ENCODE measurements at regions not wholly inside any gene's neighbourhood (a gene's known extent, or its start where the extent isn't known, plus 50 kb on each side); places are given as distances from the start of the nearest gene placed in this dataset.
A peak's percentile ranks its signal among the peaks of the same experiment; 100 is the strongest.

DNA sequence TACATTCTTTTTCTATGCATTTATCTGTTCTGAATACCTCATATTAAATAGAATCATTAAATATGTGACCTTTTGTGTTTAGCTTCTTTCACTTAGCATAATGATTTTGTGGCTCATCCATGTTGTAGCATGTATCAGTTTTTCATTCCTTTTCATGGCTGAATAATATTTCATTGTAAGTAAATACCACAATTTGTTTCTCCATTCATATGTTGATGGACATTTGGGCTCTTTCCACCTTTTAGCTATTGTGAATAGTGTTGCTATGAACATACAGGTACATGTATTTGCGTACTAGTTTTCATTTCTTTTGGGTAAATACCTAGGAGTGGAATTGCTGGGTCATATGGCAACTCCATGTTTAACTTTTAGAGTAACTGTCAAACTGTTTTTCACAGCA lies 85.1 kb downstream of the GNL3L start:
- no peaks in the 10 kb centered on the region for H3K4me1 ChIP-seq
- no peaks in the 10 kb centered on the region for H3K27me3 ChIP-seq
- H3K4me3 ChIP-seq, result no peak overlapping the region
- no peaks in the 10 kb centered on the region for H3K9me3 ChIP-seq
- no peak overlapping the region for H3K27ac ChIP-seq
- no peak for FAIRE-seq
- TF ChIP-seq, protein P1, sequence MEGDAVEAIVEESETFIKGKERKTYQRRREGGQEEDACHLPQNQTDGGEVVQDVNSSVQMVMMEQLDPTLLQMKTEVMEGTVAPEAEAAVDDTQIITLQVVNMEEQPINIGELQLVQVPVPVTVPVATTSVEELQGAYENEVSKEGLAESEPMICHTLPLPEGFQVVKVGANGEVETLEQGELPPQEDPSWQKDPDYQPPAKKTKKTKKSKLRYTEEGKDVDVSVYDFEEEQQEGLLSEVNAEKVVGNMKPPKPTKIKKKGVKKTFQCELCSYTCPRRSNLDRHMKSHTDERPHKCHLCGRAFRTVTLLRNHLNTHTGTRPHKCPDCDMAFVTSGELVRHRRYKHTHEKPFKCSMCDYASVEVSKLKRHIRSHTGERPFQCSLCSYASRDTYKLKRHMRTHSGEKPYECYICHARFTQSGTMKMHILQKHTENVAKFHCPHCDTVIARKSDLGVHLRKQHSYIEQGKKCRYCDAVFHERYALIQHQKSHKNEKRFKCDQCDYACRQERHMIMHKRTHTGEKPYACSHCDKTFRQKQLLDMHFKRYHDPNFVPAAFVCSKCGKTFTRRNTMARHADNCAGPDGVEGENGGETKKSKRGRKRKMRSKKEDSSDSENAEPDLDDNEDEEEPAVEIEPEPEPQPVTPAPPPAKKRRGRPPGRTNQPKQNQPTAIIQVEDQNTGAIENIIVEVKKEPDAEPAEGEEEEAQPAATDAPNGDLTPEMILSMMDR (IDR thresholded peaks at IDR 0.05), result no peak
- no peak for ATAC-seq
- intact Hi-C loops (cut with DNase I), result no loop called here
- H3K36me3 ChIP-seq, result no peaks in the 10 kb centered on the region
- DNase-seq, result no peak
- WGBS, 2 donors, result 90 to 97% methylated on average over 1 of the region's 1 CpG

DNA sequence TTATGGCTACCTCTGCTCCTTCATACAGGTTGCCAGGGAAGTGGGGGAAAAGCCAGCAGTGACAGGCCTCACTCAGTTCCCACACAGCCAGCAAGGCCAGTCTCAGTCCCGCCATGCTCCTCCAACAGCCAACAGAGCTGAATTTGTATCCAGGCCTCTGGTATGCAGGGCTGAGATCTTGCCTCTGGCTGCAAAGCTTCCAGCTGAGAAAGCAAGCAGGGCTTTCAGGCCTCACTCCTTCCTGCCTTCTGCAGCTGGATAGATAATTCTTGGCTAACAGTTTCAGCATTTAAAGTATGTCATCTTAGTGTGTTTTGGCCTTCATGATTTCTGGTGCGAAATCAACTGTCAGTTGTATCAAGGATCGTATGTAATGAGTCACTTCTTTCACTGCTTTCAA lies 103.6 kb downstream of the GNL3L start:
- Histone ChIP-seq H3K4me1 (no peaks in the 10 kb centered on the region), H3K27ac (no peak overlapping the region), H3K4me3 (no peak overlapping the region), H3K9me3 (no peaks in the 10 kb centered on the region), H3K27me3 (peaks cover 0 to 5% (median 0%) of the 10 kb centered on the region in 4 donors), H3K36me3 (no peaks in the 10 kb centered on the region)
- TF ChIP-seq, protein P1 (IDR thresholded peaks at IDR 0.05), result no peak
- intact Hi-C loops (cut with DNase I), result no loop called here
- ATAC-seq (no peak), DNase-seq (no peak), FAIRE-seq (no peak)
- 57 to 89% methylated on average over 3 of the region's 3 CpGs for WGBS, 2 donors

DNA sequence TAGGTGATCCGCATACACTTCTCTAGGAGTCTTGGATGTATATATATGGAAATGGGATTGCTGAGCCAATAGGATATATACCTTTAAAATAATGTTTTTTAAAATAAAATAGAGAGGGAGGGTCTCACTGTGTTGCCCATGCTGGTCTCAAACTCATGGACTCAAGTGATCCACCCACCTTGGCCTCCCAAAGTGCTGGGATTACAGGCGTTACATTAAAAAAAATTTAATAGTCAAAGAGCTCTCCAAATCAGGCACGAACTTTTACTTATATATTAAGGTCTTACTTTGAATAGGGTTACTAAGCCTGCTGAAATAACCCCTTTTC lies 109.0 kb downstream of the GNL3L start:
- H3K36me3 ChIP-seq, result no peaks in the 10 kb centered on the region
- peaks cover 0 to 5% (median under 1%) of the 10 kb centered on the region in 4 donors for H3K27me3 ChIP-seq
- WGBS, 2 donors, result 35 to 49% methylated on average over 3 of the region's 3 CpGs
- no peak for DNase-seq
- ATAC-seq, result no peak
- intact Hi-C loops (cut with DNase I), result no loop called here
- TF ChIP-seq, protein P1 (IDR thresholded peaks at IDR 0.05), result no peak
- H3K4me1 ChIP-seq, result no peaks in the 10 kb centered on the region
- no peak for FAIRE-seq
- no peaks in the 10 kb centered on the region for H3K9me3 ChIP-seq
- peak overlapping the region in 2 of 4 donors; percentile 32 to 38 for H3K4me3 ChIP-seq
- peak overlapping the region; percentile 81 to 92 (median 84) for H3K27ac ChIP-seq

DNA sequence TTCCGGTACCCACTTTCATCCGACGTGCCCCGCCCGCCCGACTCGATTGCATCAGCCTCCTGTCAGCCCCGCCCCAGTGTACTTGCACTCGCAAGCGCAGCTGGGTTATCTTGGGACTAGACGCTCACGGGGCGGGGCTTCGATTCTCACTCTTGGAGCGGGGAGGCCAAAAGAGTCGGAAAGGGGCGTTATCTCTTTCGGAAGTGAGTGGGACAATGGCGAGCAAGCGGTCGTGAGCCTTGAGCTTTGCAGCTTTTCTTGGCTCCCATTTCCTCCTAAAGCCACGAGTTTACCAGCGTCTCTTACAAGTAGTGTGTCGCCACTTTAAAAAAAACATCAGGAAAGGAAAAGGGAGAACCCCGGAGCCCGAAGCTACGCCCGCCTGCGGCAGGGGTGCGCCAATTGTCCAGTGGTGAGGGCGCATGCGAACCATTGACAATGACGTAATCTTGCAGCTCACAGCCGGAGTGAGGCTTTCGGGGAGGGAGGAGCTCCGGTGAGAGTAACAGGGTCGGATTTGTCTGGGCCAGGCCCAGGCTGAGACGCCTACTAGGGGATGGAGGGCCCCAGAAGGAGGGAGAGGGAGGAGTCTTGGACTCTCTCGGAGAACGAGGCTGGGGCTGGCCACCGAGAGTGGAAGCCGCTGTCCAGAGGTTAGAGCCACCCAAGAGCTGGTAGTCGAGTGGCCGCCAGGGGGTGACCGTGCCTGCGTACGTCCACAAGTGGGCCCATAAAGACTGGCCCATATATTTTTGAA lies 109.5 kb downstream of the GNL3L start:
- peak; percentile 86 to 95 (median 94) for DNase-seq
- H3K27me3 ChIP-seq, result peaks cover 0 to 5% (median 2%) of the 10 kb centered on the region in 4 donors
- no peaks in the 10 kb centered on the region for H3K9me3 ChIP-seq
- no peaks in the 10 kb centered on the region for H3K4me1 ChIP-seq
- WGBS, 2 donors, result 0 to 28% methylated on average over 47 of the region's 47 CpGs
- peak overlapping the region in 3 of 4 donors; percentile 16 to 38 (median 32) for H3K4me3 ChIP-seq
- ATAC-seq, result peak; percentile 93 to 98 (median 96)
- FAIRE-seq, result peak; percentile 97
- TF ChIP-seq, protein P1 (IDR thresholded peaks at IDR 0.05), result peak; percentile 36 to 54 (median 49)
- intact Hi-C loops (cut with DNase I), result no loop called here
- H3K36me3 ChIP-seq, result no peaks in the 10 kb centered on the region
- peak overlapping the region; percentile 81 to 92 (median 84) for H3K27ac ChIP-seq

DNA sequence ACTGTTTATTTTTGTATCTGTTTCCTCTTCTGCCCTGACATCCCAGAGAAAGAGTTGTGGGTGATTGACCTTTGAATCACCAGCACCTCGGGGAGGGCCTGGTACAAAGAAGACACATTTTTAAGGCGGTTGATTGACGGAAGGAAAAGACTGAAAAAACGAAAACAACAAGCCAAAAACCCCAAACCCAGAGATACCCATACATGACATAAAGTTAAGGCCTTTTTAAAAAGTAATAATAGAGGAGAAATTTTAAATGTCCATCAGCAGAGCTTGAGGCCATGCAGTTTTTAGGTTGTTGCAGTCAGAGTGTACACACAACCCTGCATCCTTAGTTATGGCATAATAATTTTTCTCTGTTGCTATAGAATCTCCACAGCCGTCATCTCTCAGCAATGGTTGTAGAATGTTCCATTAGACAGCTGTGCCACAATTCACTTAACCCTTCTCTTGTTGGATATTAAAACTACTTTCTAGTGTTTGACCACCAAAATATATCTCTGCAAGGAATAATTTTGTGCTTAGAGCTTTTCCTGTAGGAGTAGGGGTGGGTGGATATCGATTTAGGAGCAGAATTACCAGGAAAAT lies 110.2 kb downstream of the GNL3L start:
- peak overlapping the region; percentile 81 to 92 (median 84) for H3K27ac ChIP-seq
- no peaks in the 10 kb centered on the region for H3K4me1 ChIP-seq
- TF ChIP-seq, protein P1 (IDR thresholded peaks at IDR 0.05), result no peak
- WGBS, 2 donors, result 52 to 56% methylated on average over 6 of the region's 6 CpGs
- ATAC-seq (no peak), FAIRE-seq (no peak), DNase-seq (no peak)
- peak overlapping the region in 2 of 4 donors; percentile 32 to 38 for H3K4me3 ChIP-seq
- no peaks in the 10 kb centered on the region for H3K9me3 ChIP-seq
- intact Hi-C loops (cut with DNase I), result no loop called here
- no peaks in the 10 kb centered on the region for H3K36me3 ChIP-seq
- H3K27me3 ChIP-seq, result peaks cover 0 to 5% (median 2%) of the 10 kb centered on the region in 4 donors

Measured in pancreas (tissue), 10 donors.